GM23338 (cell line): ENCODE measurements at regions not wholly inside any gene's neighbourhood (a gene's known extent, or its start where the extent isn't known, plus 50 kb on each side); places are given as distances from the start of the nearest gene placed in this dataset.

Experiments
- CTCF ChIP-seq, 2 experiments: fragments of 200-600 bp in 1 of 2; sonication (generic) in 1 of 2; conservative IDR thresholded peaks; 2 replicates each; pipeline versions ENCODE4 v1.5.1 to v1.6.1; 2016 to 2017; ENCODE audit warnings: antibody characterized with exemption in 2 of 2, low read depth in 2 of 2, mild to moderate bottlenecking in 2 of 2, moderate library complexity in 1 of 2
- ETS1 ChIP-seq: IDR thresholded peaks from 2 replicates; pipeline ENCODE4 v1.6.1; 2016; ENCODE audit warnings: antibody characterized with exemption
- EZH2 ChIP-seq: fragments of 200-600 bp; sonication (generic); IDR thresholded peaks from one replicate; pipeline ENCODE4 v1.8.0; 2017; ENCODE audit warnings: antibody characterized with exemption, mild to moderate bottlenecking, low read depth; ENCODE audit not compliant: unreplicated experiment
- POLR2AphosphoS5 ChIP-seq: IDR thresholded peaks from 2 replicates; pipeline ENCODE4 v1.6.1; 2016; ENCODE audit warnings: antibody characterized with exemption, low read depth
- REST ChIP-seq: IDR thresholded peaks from one replicate; pipeline ENCODE4 v1.6.1; 2018; ENCODE audit warnings: antibody characterized with exemption; ENCODE audit not compliant: unreplicated experiment

GRCh38 chr13:75993823-75994222 lies 357.7 kb downstream of the LMO7 start:
- no peak for TF ChIP-seq REST
- TF ChIP-seq ETS1, result no peak
- TF ChIP-seq EZH2, result no peak
- no peak for TF ChIP-seq CTCF (conservative IDR thresholded peaks at IDR 0.05; ENCODE audit: low read depth in 2 of 2)
- TF ChIP-seq POLR2AphosphoS5, result no peak
